Kidney epithelial cell (primary cell): ENCODE measurements at regions not wholly inside any gene's neighbourhood (a gene's known extent, or its start where the extent isn't known, plus 50 kb on each side); places are given as distances from the start of the nearest gene placed in this dataset.

Experiments used
- DNase-seq: peaks from one replicate; pipeline ENCODE4 v3.0.0-alpha.2; 2010; ENCODE audit warnings: low read depth
- H3K27me3 ChIP-seq: 2 replicates; pipeline ENCODE4 v1.6.0; 2011; ENCODE audit warnings: low read length; ENCODE audit not compliant: control insufficient read depth, insufficient read depth
- H3K36me3 ChIP-seq: 2 replicates; pipeline ENCODE4 v1.5.1; 2011; ENCODE audit warnings: low read length; ENCODE audit not compliant: control insufficient read depth, insufficient read depth
- H3K4me3 ChIP-seq: 2 replicates; pipeline ENCODE4 v1.5.1; 2011; ENCODE audit warnings: low read depth, mild to moderate bottlenecking, control low read depth, low read length
- TF ChIP-seq, protein P1 (sequence below): IDR thresholded peaks from 2 replicates; pipeline ENCODE4 v1.5.1; 2011; ENCODE audit warnings: mild to moderate bottlenecking, moderate library complexity, low read length, control low read depth, inconsistent platforms; ENCODE audit not compliant: insufficient read depth, poor library complexity, severe bottlenecking

DNA sequence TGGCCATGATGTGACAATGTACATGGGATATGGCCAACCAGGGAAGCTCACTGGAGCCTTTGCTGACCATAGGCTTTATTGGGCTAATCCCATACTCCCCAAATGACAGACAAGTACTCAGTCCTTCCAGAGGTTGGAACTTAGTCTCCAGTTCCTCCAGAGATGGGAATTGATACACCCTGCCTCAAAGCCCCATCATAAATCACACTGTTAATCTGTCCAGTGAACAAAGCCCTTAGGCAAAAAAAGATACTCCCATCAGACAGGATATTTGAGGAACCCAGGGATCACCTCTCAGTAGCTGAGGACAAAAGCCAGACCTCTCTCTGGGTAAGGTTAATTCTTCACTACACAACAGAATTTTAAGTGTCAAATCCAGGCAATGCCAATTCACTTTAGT, 247.5 kb upstream of the CDH20 start:
- no peak overlapping the region for H3K4me3 ChIP-seq
- no peak for DNase-seq
- TF ChIP-seq, protein P1, sequence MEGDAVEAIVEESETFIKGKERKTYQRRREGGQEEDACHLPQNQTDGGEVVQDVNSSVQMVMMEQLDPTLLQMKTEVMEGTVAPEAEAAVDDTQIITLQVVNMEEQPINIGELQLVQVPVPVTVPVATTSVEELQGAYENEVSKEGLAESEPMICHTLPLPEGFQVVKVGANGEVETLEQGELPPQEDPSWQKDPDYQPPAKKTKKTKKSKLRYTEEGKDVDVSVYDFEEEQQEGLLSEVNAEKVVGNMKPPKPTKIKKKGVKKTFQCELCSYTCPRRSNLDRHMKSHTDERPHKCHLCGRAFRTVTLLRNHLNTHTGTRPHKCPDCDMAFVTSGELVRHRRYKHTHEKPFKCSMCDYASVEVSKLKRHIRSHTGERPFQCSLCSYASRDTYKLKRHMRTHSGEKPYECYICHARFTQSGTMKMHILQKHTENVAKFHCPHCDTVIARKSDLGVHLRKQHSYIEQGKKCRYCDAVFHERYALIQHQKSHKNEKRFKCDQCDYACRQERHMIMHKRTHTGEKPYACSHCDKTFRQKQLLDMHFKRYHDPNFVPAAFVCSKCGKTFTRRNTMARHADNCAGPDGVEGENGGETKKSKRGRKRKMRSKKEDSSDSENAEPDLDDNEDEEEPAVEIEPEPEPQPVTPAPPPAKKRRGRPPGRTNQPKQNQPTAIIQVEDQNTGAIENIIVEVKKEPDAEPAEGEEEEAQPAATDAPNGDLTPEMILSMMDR: no peak
- H3K36me3 ChIP-seq: no peaks in the 10 kb centered on the region
- H3K27me3 ChIP-seq: no peaks in the 10 kb centered on the region

DNA sequence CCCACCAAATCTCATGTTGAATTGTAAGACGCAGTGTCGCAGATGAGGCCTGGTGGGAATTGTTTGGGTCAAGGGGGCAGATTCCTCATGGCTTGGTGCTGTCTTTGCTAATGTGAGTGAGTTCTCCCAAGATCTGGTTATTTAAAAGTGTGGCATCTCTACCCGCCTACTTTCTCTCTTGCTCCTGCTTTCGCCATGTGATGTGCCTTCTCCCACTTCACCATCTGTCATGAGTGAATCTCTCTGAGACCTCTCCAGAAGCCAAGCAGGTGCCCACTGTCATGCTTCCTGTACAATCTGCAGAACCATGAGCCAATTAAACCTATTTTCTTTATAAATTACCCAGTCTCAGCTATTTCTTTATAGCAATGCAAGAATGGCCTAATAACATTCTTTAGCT, 246.6 kb upstream of the CDH20 start:
- no peak for DNase-seq
- TF ChIP-seq, protein P1: no peak
- Histone ChIP-seq H3K4me3 (no peak overlapping the region), H3K36me3 (no peaks in the 10 kb centered on the region), H3K27me3 (no peaks in the 10 kb centered on the region)

DNA sequence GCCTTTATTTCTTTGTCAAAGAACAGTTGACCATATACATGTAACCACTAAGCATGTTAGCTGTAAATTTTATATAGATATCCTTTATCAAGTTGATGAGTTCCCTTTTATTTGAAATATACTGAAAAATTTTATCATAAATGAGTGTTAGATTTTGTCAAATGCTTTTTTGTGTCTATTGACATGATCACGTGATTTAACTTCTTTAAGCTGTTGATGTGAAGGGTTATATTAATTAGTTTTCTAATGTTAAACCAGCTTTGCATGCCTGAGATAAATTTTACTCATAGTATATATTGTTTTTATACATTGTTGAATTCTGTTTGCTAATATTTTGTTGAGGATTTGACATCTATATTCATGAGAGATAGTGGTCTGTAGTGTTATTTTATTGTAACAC, 241.9 kb upstream of the CDH20 start:
- TF ChIP-seq, protein P1: no peak
- no peak for DNase-seq
- H3K27me3 ChIP-seq: no peaks in the 10 kb centered on the region

DNA sequence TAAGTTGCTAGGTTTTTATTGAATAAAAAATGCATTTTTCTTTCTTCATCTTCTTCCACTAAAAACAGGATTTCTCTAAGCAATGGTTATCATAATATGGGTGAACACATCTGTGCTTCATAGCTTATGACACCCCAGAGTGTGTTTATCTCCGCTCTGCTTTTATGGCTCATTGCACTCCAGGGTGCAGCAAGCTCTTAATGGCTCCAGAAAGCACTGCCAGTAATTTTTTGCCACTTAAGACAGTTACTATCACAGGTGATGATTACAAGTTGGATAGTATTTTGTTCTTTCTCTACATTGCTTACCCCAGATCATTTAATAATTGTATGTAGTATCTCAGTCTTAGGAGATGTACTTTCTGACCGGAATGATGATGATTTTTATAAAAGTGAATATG, 239.3 kb upstream of the CDH20 start:
- DNase-seq: no peak
- Histone ChIP-seq H3K27me3 (no peaks in the 10 kb centered on the region), H3K4me3 (no peak overlapping the region), H3K36me3 (no peaks in the 10 kb centered on the region)
- TF ChIP-seq, protein P1: no peak

More for the DNA sequence above, 241.9 kb upstream of the CDH20 start:
- H3K36me3 ChIP-seq: no peaks in the 10 kb centered on the region
- H3K4me3 ChIP-seq: no peak overlapping the region

GRCh38 chr18:61096226-61096625, 237.0 kb upstream of the CDH20 start:
- peak; percentile 35 for DNase-seq
- Histone ChIP-seq H3K36me3 (no peaks in the 10 kb centered on the region), H3K27me3 (no peaks in the 10 kb centered on the region), H3K4me3 (no peak overlapping the region)
- TF ChIP-seq, protein P1: no peak

DNA sequence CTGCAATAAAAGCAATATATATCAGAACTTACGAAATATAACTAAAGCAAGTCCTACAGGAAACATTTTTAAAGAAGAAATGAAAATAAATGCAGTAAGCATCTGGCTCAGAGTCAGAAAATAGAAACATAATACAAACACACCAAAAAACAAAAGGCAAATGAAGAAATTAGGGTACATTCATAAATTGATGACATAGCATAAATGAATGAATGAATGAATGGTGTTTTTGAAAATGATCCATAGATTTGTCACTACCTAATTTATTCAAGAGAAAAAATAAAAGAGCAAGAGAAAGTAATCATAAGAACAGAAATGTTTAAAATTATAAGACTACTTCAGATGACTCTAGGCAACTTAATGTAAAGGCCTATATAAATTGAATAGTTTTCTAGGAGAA, 226.1 kb upstream of the CDH20 start:
- no peaks in the 10 kb centered on the region for H3K27me3 ChIP-seq
- H3K4me3 ChIP-seq: no peak overlapping the region
- no peaks in the 10 kb centered on the region for H3K36me3 ChIP-seq
- DNase-seq: no peak
- TF ChIP-seq, protein P1: no peak
